BLaER1 (cell line): ENCODE measurements at regions not wholly inside any gene's neighbourhood (a gene's known extent, or its start where the extent isn't known, plus 50 kb on each side); places are given as distances from the start of the nearest gene placed in this dataset.
A peak's percentile ranks its signal among the peaks of the same experiment; 100 is the strongest.
"Not testable (repeated sequence)": the region's sequence is repeated elsewhere in the genome, so short reads cannot be mapped to it uniquely, and the experiment has no call there.

Experiments
- H3K27ac ChIP-seq: shearing (Covaris generic); formaldehyde crosslinking; 2 replicates; pipeline ENCODE4 v1.8.1; 2022
- H3K27me3 ChIP-seq: shearing (Covaris generic); formaldehyde crosslinking; 2 replicates; pipeline ENCODE4 v1.8.1; 2022
- H3K36me3 ChIP-seq: shearing (Covaris generic); formaldehyde crosslinking; 2 replicates; pipeline ENCODE4 v1.8.1; 2022
- H3K4me1 ChIP-seq: shearing (Covaris generic); formaldehyde crosslinking; 2 replicates; pipeline ENCODE4 v1.8.1; 2022
- H3K4me2 ChIP-seq: shearing (Covaris generic); formaldehyde crosslinking; 2 replicates; pipeline ENCODE4 v1.8.1; 2022
- H3K4me3 ChIP-seq: shearing (Covaris generic); formaldehyde crosslinking; 2 replicates; pipeline ENCODE4 v1.8.1; 2022
- H3K9ac ChIP-seq: shearing (Covaris generic); formaldehyde crosslinking; 2 replicates; pipeline ENCODE4 v1.8.1; 2022
- H3K9me3 ChIP-seq: shearing (Covaris generic); formaldehyde crosslinking; 2 replicates; pipeline ENCODE4 v1.8.1; 2022
- H4K20me1 ChIP-seq: shearing (Covaris generic); formaldehyde crosslinking; 2 replicates; pipeline ENCODE4 v1.8.1; 2022
- Cebpa-rat ChIP-seq: shearing (Covaris generic); IDR thresholded peaks from 2 replicates; pipeline ENCODE4 v1.8.1; 2022

- no peak overlapping the region for H3K4me2 ChIP-seq
- H3K4me3 ChIP-seq = no peak overlapping the region
- no peaks in the 10 kb centered on the region for H3K36me3 ChIP-seq
- no peaks in the 10 kb centered on the region for H3K4me1 ChIP-seq
- no peak for TF ChIP-seq Cebpa-rat
- H3K9ac ChIP-seq = no peak overlapping the region
- peaks cover 10% of the 10 kb centered on the region for H3K9me3 ChIP-seq
- no peaks in the 10 kb centered on the region for H3K27me3 ChIP-seq
- H4K20me1 ChIP-seq = no peaks in the 10 kb centered on the region
- no peak overlapping the region for H3K27ac ChIP-seq
Observed at GRCh38 chr7:43041105-43041504, 71.3 kb upstream of the HECW1 start.

- Histone ChIP-seq H3K9ac (no peak overlapping the region), H3K4me2 (no peak overlapping the region), H3K9me3 (peaks cover 10% of the 10 kb centered on the region), H3K27me3 (no peaks in the 10 kb centered on the region), H3K36me3 (no peaks in the 10 kb centered on the region), H3K4me1 (no peaks in the 10 kb centered on the region), H3K27ac (no peak overlapping the region), H4K20me1 (no peaks in the 10 kb centered on the region), H3K4me3 (no peak overlapping the region)
- TF ChIP-seq Cebpa-rat = no peak
Observed at GRCh38 chr7:43041724-43042123, 70.7 kb upstream of the HECW1 start.

GRCh38 chr7:43042302-43042701 is 70.1 kb upstream of the HECW1 start:
- H4K20me1 ChIP-seq = no peaks in the 10 kb centered on the region
- no peak overlapping the region for H3K27ac ChIP-seq
- no peak overlapping the region for H3K4me3 ChIP-seq
- H3K4me2 ChIP-seq = no peak overlapping the region
- no peak overlapping the region for H3K9ac ChIP-seq
- H3K9me3 ChIP-seq = peaks cover 16% of the 10 kb centered on the region
- H3K27me3 ChIP-seq = no peaks in the 10 kb centered on the region
- H3K4me1 ChIP-seq = no peaks in the 10 kb centered on the region
- no peak for TF ChIP-seq Cebpa-rat
- no peaks in the 10 kb centered on the region for H3K36me3 ChIP-seq

- no peak for TF ChIP-seq Cebpa-rat
- H3K27ac ChIP-seq = no peak overlapping the region
- no peak overlapping the region for H3K9ac ChIP-seq
- H3K36me3 ChIP-seq = no peaks in the 10 kb centered on the region
- H3K4me2 ChIP-seq = no peak overlapping the region
- peaks cover 17% of the 10 kb centered on the region for H3K9me3 ChIP-seq
- H3K4me3 ChIP-seq = no peak overlapping the region
- H4K20me1 ChIP-seq = no peaks in the 10 kb centered on the region
- no peaks in the 10 kb centered on the region for H3K4me1 ChIP-seq
- no peaks in the 10 kb centered on the region for H3K27me3 ChIP-seq
Observed at GRCh38 chr7:43044511-43044910, 67.9 kb upstream of the HECW1 start.

GRCh38 chr7:43054052-43054722 is 58.3 kb upstream of the HECW1 start:
- H3K27me3 ChIP-seq = no peaks in the 10 kb centered on the region
- H4K20me1 ChIP-seq = no peaks in the 10 kb centered on the region
- no peak for TF ChIP-seq Cebpa-rat
- no peaks in the 10 kb centered on the region for H3K36me3 ChIP-seq
- no peak overlapping the region for H3K9ac ChIP-seq
- H3K9me3 ChIP-seq = peaks cover 15% of the 10 kb centered on the region; the same call in 1 of the 2 replicates
- H3K4me2 ChIP-seq = 0 out of 2 replicates have a peak overlapping the region, but pooled peaks have one; percentile 0
- no peak overlapping the region for H3K4me3 ChIP-seq
- H3K27ac ChIP-seq = no peak overlapping the region
- peaks cover 7% of the 10 kb centered on the region for H3K4me1 ChIP-seq

GRCh38 chr7:43057141-43057540 is 55.3 kb upstream of the HECW1 start:
- TF ChIP-seq Cebpa-rat = no peak

GRCh38 chr7:43058271-43059066 is 54.0 kb upstream of the HECW1 start:
- Histone ChIP-seq H3K4me3 (no peak overlapping the region), H3K36me3 (no peaks in the 10 kb centered on the region), H3K27me3 (no peaks in the 10 kb centered on the region), H3K9me3 (no peaks in the 10 kb centered on the region), H3K27ac (no peak overlapping the region), H3K9ac (no peak overlapping the region), H4K20me1 (no peaks in the 10 kb centered on the region), H3K4me1 (peaks cover 7% of the 10 kb centered on the region), H3K4me2 (no peak overlapping the region)
- TF ChIP-seq Cebpa-rat = no peak

More at GRCh38 chr7:43057141-43057540, 55.3 kb upstream of the HECW1 start:
- no peak overlapping the region for H3K27ac ChIP-seq
- H4K20me1 ChIP-seq = no peaks in the 10 kb centered on the region
- H3K4me3 ChIP-seq = no peak overlapping the region
- H3K9me3 ChIP-seq = no peaks in the 10 kb centered on the region
- H3K4me1 ChIP-seq = peaks cover 7% of the 10 kb centered on the region
- no peaks in the 10 kb centered on the region for H3K36me3 ChIP-seq
- H3K4me2 ChIP-seq = no peak overlapping the region
- no peaks in the 10 kb centered on the region for H3K27me3 ChIP-seq
- no peak overlapping the region for H3K9ac ChIP-seq

- not testable (repeated sequence) for H3K27ac ChIP-seq, H3K9me3 ChIP-seq, H3K4me3 ChIP-seq, H3K4me2 ChIP-seq, H3K9ac ChIP-seq, H3K4me1 ChIP-seq, H3K27me3 ChIP-seq, H3K36me3 ChIP-seq, H4K20me1 ChIP-seq
Observed at GRCh38 chr7:43059067-43059600, 53.3 kb upstream of the HECW1 start.
